ENCODE measurements at regions not wholly inside any gene's neighbourhood (a gene's known extent, or its start where the extent isn't known, plus 50 kb on each side); places are given as distances from the start of the nearest gene placed in this dataset.
"Not testable (repeated sequence)": the region's sequence is repeated elsewhere in the genome, so short reads cannot be mapped to it uniquely, and the experiment has no call there.

DNA sequence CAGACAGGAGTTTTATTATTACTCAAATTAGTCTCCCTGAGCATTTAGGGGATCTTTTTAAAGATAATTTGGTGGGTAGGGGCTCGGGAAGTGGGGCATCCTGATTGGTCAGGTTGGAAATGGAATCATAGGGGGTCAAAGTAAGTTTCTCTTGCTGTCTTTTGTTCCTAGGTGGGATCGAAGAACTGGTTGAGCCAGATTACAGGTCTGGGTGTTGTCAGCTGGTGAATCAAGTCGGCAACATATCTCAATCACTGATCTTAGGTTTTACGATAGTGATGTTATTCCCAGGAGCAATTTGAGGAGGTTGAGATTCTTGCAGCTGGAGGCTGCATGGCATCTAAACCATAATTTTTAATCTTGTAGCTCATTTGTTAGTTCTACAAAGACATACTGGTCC, 629.5 kb upstream of the AMOT start:
- DNase-seq: no peak

- DNase-seq: no peak
These were observed 617.1 kb upstream of the AMOT start for GRCh38 chrX:113457719-113458118.

DNA sequence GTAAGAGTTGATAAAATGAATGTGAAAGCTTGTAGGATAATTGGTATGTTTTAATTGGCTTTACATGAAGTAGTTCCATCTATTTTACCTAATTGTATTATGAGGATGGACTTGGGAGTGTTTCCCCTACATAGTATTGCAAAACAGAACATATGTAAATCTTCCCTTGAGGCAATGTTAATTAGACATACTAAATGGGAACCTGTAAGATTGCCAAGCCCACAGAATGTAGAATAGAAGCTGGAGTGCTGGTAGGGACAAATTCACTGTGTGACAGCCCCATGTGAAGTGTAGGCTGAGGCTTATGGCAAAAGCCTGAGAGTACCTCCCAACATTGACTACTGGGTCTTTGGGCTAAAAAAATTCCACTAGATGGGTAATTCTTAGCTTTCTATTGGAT, 615.0 kb upstream of the AMOT start:
- no peak for DNase-seq

- no peak for DNase-seq
These were observed 588.4 kb upstream of the AMOT start for GRCh38 chrX:113429011-113429410.

DNA sequence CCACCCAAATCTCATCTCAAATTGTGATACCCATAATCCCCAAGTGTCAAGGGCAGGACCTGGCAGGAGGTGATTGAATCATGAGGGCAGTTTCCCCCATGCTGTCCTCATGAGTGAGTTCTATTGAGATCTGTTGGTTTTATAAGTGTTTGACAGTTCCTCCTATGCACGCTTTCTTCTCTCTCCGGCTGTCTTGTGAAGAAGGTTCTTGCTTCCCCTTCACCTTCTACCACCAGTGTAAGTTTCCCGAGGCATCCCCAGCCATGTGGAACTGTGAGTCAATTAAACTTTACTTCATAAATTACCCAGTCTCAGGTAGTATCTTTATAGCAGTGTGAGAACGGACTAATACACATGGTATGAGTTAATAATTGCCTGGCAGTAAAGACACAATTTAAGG, 581.7 kb upstream of the AMOT start:
- DNase-seq: no peak

- DNase-seq: no peak
These were observed 580.8 kb upstream of the AMOT start for GRCh38 chrX:113421432-113421831.

- no peak for DNase-seq
These were observed 571.5 kb upstream of the AMOT start for GRCh38 chrX:113412106-113412505.

DNA sequence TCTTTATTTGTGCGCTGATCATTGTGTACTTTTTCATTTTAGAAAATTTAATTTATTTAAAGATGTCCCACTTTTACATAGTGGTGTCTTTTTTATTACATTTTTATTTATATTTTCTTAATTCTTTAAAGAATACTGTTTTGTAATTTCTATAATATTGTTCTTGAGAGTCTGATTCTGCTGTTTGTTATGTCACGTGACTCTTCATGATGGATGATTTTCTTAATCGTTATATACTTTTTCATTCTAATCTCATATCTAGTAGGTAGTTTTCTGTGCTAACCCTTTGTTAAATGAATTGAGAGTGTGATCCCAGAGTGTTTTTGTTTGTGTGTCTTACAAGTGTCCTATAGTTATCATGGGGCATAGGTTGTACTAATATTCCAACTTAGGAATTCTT, 568.2 kb upstream of the AMOT start:
- no peak for DNase-seq

- DNase-seq: no peak
These were observed 559.6 kb upstream of the AMOT start for GRCh38 chrX:113400193-113400704.

DNA sequence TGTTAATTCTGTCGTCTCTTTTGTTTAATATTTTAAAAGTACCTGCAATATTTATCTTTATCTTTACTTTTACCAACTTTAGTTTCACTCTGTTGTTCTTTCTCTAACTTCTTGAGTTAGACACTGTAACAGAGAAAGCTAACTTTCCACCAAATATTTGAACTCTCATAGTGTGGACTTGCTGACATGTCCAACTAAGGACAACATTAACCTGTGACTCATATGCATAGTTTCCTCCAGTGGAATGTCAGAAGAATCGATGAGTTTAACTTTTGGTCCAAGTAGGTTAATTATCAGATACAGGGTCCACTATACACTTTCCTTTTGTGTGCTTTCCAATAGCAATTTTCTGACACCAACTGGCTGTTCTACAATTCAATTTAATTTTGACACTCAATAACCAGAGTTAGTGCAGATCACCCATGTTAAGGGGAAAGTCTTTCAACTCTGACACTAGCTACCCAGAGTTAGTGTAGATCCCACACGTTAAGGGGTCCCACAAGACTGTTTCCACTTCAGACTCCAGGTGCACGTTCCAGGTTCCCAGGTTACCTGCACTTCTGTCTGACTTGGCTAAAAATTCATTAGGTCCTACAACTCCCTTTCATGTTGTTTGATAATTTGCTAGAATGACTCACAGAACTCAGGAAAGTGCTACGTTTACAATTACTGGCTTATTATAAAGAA, 559.0 kb upstream of the AMOT start:
- DNase-seq: no peak

GRCh38 chrX:113392355-113392754, 551.7 kb upstream of the AMOT start:
- no peak for DNase-seq

DNA sequence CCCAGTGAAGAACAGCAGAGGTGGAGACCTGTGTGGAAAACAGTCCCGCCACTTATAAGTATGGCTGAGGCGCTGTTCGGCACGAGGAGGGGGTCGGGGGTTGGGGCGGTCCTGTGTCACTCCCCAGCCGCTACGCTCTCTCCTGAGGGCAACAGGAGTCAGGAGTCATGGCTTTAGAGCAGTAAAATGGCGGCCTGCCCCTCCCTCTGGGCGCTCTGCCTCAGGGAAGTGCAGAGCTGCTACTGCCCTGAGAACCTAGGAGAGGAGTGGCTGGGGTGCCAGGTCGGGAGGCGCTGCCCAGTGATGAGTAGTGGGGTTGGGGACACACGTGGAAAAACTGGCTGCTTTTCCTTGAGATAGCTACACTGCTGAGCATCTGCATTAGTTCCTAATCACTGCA, 551.2 kb upstream of the AMOT start:
- DNase-seq: no peak

GRCh38 chrX:113390531-113390930, 549.9 kb upstream of the AMOT start:
- no peak for DNase-seq

DNA sequence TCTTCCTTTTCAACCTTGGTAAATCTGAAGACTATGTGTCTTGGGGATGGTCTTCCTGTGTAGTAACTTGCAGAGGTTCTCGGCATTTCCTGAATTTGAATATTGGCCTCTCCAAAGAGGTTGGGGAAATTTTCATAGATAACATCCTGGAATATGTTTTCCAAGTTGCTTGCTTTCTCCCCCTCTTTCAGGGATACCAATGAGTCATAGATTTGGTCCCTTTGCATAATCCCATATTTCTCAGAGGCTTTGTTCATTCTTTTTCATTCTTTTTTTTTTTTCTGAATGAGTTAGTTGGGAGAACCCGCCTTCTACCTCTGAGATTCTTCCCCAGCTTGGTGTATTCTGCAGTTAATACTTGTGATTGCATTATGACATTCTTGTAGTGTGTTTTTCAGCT, 549.2 kb upstream of the AMOT start:
- DNase-seq: no peak

GRCh38 chrX:113384628-113385027, 544.0 kb upstream of the AMOT start:
- DNase-seq: no peak

DNA sequence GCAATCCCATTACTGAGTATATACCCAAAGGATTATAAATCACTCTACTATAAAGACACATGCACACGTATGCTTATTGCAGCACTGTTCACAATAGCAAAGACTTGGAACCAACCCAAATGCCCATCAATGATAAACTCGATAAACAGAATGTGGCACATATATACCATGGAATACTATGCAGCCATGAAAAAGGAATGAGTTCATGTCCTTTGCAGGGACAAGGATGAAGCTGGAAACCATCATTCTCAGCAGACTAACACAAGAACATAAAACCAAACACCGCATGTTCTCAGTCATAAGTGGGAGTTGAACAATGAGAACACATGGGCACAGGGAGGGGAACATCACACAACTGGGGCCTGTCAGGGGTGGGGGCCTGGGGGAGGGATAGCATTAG, 532.8 kb upstream of the AMOT start:
- not testable (repeated sequence) for DNase-seq

DNA sequence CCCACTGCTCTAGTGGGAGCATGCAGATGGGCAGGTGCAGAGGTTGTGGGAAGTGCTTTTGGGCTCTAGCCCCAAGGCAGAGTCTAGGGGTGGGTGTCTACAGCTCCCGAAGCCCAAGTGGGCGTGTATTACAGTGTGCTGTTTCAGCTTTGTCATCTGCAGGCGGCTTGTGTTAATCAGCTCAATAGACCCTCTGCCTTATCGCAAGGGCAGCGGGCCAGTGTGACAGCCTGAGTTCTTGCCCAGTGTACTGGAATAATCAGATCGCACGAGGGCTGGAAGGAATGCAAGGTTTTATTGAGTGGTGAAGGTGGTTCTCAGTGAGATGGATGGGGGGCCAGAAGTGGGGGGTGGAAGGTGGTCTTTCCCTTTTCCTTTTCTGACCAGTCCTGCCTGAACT, 529.4 kb upstream of the AMOT start:
- DNase-seq: no peak

DNA sequence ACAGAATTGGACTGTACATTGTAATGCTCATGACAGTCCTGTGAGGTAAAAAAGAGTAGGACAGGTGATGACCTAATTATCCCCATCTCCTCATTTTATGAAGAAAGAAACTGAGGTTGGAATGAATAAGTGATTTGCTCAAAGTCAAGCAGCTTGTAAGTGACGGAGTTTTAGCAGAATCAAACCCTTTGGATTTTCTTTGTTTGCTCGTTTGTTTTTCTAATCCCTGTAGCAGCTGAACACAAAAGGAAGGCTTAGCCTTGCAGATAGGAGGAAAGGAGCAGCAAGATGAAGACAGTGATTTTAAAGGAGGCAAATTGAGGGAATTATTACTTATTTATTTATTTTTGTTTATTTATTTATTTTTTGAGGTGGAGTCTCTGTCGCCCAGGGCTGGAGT, 528.4 kb upstream of the AMOT start:
- no peak for DNase-seq

DNA sequence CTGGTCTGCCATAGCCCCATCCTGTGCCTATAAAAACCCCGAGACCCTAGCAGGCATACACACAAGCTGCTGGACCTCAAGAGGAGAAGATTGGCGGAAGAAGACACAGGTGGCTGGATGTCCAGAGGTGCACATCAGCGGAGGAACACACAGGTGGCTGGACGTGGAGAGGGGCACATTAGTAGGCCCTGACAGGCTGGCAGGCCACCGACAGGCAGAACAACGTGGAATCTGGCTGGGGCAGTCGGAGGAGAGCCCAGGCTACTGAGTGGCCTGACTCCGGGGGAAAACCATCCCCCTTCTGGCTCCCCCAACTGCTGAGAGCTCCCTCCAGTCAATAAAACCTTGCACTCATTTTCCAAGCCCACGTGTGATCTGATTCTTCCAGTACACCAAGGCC, 512.5 kb upstream of the AMOT start:
- no peak for DNase-seq

- DNase-seq: no peak
These were observed 489.8 kb upstream of the AMOT start for GRCh38 chrX:113330416-113330815.

- DNase-seq: no peak
These were observed 475.3 kb upstream of the AMOT start for GRCh38 chrX:113315927-113316326.

DNA sequence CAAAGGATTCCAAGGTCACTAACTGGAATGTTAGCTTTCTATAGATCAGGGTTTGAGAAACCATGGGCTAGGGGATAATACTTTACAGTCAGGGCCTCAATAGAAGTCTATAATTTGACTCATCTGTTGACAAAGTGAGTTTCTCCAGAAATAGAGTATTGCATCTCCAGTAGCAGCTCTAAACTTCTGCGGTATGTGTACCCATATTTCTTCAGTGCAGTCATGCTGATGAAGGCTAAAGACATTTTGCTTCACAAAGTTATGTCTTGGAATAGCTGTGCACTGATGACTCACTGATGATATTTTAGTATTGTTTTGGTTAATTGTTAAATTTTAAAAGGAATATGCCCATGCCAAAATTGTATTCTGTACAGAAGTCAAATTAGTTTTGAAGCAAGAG, 464.9 kb upstream of the AMOT start:
- DNase-seq: no peak

DNA sequence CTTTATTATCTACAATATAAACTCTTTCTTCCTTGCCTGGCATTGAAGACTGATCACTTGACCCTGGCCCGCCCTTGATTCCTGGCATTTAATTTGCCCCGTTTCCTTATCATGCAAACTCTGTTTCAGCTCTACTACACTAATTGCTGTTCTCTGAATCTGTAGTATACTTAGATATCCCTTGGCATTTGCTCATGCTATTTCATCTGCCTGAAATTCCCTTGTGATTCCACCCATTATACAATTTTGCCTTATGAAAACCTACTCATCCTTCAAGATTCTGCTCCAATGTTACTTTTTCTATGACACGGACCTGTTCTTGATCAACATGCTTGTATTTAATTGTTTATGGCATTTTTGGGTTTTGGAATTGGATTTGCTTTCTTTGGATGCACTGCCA, 459.9 kb upstream of the AMOT start:
- no peak for DNase-seq

GRCh38 chrX:113297437-113297836, 456.8 kb upstream of the AMOT start:
- DNase-seq: no peak

- DNase-seq: no peak
These were observed 448.9 kb upstream of the AMOT start for GRCh38 chrX:113289503-113289902.

DNA sequence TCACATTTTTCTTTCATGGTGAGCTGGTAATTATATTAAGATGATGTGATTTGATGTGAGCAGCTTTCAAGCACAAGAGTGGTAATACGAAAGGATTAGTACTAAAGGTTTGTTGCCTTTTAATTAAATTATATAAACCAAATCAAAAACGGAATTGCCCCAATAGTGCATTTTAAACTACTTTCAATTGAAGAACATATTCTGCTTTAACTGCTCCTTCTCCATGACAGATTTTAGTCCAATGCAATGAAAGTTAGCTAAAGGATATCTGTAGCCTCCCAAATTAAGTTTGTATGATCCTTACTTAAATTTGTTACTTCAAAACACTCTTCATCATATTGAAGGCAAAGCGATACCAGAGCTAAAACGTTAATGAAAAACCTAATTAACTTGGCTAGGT, 447.1 kb upstream of the AMOT start:
- no peak for DNase-seq

All from SHP77 treated with DMSO at 0.1 percent for 48 hours (cell line).